Islet of Langerhans (tissue), 1 donor: ENCODE measurements at regions not wholly inside any gene's neighbourhood (a gene's known extent, or its start where the extent isn't known, plus 50 kb on each side); places are given as distances from the start of the nearest gene placed in this dataset.
"Not testable (repeated sequence)": the region's sequence is repeated elsewhere in the genome, so short reads cannot be mapped to it uniquely, and the experiment has no call there.

Source experiments
- FAIRE-seq: peaks from one replicate; lab custom pipeline; 2011; peaks lifted over from hg19 to GRCh38; lab: Jason Lieb, UNC

- no peak for FAIRE-seq
Observed at GRCh38 chr18:64852281-64852680, 703.4 kb upstream of the LINC00305 start.

DNA sequence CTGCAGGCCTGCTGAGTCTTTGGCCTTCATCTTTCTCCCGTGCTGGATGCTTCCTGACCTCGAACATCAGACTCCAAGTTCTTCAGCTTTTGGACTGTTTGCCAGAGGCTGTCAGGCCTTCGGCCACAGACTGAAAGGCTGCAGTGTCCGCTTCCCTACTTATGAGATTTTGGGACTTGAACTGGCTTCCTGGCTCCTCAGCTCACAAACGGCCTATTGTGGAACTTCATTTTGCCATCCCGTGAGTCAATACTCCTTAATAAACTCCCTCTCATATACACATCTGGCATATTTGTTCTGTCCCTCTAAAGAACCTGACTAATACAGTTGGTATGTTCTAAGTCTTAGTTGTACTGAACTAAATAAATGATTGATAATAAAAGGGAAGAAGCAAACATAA is 702.8 kb upstream of the LINC00305 start:
- no peak for FAIRE-seq

GRCh38 chr18:64850791-64851190 is 701.9 kb upstream of the LINC00305 start:
- FAIRE-seq: no peak

GRCh38 chr18:64840911-64841701 is 692.2 kb upstream of the LINC00305 start:
- FAIRE-seq: no peak

DNA sequence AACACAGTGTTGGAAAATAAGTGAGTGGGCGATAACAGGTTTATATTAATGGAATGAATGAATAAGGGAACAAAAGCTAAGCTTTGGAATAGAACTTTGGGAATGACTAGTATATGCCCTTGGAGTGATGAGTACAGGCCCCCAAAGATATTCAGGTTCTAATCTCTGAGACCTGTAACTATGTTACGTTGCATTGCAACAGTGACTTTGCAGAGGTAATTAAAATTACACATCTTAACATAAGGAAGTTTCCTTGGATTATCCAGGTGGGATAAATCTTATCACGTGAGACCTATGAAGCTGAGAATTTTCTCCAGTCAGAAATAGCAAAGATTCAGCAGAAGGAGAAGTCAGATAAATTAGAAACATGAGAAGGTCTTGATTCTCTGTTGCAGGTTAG is 661.5 kb upstream of the LINC00305 start:
- FAIRE-seq: no peak

DNA sequence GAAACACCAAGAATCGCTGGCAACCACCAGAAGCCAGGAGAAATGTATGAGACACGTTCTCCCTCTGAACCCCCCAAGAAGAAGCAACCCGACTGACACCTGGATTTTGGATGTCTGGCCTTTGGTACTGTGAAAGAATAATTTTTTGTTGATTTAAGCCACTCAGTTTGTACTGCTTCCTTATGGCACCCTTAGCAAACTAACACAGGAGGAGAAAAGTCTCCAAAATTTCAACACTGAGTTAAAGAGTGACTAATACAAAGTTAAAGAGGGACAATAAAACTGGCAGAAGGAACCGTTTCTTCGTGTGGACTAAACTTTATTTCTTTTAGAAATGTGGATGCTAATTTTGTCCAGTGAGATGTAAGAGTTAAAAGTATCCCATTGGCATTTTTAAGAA is 660.9 kb upstream of the LINC00305 start:
- no peak for FAIRE-seq

- no peak for FAIRE-seq
Observed at GRCh38 chr18:64807560-64807959, 658.7 kb upstream of the LINC00305 start.

DNA sequence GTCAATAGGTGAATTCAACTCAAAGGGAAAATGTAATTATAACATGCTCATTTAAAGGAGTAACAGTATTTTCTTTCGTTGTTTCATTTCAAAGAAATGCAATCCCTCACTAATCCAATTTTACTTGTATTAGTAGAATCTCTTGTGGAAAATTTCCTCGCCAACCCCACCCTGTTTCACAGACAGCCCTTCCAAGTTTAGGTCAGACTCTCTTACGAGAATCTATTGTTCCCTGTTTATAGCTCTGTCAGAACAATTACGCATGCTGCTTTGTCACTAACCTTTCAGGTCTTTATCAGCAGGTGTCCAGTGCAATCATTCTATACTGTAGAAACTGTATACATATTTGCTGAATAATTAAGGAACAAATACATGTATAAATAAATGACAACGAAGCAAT is 657.8 kb upstream of the LINC00305 start:
- FAIRE-seq: no peak

DNA sequence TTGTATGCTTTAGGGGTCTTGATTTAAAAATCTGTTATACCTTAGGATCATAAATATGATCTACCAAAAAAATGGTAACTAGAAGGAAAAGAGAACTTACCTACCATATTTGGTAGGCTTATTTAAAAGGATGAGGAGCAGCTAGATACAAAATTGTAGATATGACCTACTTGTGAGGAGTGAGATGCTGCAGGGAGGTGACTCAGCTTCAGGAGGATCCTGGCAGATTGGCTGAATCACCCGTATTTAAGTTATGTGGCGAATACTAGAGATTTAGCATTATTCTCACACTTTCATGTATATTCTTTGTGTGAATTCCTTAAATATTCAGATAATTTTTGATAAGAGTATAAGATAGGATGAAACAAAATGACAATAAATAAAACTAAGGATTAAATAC is 657.3 kb upstream of the LINC00305 start:
- no peak for FAIRE-seq

DNA sequence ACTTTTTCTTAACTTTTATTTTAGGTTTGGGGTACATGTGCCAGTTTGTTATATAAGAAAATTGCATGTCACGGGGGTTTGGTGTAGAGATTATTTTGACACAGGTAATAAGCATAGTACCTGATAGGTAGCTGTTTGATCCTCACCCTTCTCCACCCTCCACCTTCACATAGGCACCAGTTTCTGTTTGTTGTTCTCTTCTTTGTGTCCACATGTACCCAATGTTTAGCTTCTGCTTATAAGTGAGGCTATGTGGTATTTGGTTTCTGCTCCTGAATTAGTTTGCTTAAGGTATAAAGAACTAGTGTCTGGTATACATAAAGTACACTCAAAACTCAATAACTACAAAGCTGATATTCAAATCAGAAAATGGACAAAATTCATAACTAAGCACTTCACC is 654.6 kb upstream of the LINC00305 start:
- FAIRE-seq: no peak

GRCh38 chr18:64800151-64800550 is 651.3 kb upstream of the LINC00305 start:
- peak; percentile 47 for FAIRE-seq

- FAIRE-seq: no peak
Observed at GRCh38 chr18:64799376-64799775, 650.5 kb upstream of the LINC00305 start.

- FAIRE-seq: no peak
Observed at GRCh38 chr18:64791236-64791635, 642.3 kb upstream of the LINC00305 start.

- FAIRE-seq: no peak
Observed at GRCh38 chr18:64785686-64786085, 636.8 kb upstream of the LINC00305 start.

DNA sequence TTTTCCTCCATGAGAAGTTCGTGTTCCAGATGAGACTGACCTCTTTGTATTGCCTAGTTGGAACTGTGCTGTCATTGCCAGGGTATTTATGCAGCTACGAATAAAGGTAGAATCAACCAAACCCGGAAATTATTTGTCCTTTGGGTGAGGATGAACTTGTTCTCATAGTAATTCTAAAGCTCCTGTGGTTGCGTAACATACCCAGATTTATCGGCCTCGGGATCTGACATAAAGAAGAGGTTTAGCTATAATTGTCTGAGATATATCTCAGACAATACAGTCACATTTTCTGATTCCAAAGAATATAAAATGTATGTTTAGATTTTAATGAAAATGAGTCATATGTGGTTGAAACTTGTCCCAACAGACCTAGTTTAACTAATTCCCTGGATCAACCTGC is 628.7 kb upstream of the LINC00305 start:
- no peak for FAIRE-seq

DNA sequence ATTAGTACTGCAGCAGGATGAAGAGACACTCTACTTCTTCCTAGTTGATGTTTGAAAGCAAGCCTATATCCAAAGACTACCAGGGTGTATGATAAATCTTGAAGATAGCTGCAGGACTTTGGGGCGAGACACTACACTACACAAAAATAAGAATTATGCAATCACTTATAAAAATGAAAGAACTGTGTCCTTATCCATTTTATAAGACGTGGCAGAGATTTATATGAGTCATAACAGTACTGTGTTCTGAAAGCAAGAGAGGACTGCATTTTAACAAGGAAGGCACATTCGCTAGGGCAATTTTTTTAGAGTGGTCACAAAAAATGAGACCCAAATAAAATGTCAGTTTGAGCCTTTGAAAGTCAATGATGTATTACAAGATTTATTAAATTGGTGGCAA is 617.0 kb upstream of the LINC00305 start:
- FAIRE-seq: no peak

DNA sequence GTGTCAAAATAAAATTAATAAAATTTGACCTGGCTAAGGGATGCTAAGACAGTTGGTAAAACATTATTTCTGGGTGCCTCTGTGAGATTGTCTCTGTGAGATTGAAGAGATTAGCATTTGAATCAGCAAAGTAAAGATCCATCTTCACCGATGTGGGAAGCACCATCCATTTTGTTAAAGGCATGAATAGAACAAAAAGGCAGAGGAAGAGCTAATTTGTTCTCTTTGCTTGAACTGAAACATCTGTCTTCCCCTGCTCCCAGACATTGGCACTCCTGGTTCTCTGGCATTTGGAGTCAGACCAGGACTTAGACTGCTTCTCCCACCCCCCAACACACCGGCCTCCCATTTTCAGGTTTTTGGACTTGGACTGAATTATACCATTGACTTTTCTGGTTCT is 603.8 kb upstream of the LINC00305 start:
- no peak for FAIRE-seq

DNA sequence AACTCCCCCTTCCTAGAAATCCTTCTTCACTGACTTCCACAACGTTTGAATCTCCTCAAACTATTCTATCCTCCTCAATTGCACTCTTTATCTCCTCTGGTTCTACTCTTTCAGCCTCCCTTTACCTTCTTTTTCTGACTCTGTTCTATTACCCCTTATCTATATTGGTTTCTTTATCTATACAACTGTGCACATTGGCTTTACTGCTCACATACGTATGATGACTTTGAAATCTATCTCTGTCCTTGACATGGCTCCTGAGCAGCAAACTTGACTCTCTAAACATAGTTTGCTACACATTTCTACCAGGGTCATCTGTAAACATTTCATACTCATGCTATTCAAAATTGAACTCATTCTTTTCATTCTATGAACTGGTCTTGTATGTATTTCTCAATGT is 601.0 kb upstream of the LINC00305 start:
- FAIRE-seq: no peak

DNA sequence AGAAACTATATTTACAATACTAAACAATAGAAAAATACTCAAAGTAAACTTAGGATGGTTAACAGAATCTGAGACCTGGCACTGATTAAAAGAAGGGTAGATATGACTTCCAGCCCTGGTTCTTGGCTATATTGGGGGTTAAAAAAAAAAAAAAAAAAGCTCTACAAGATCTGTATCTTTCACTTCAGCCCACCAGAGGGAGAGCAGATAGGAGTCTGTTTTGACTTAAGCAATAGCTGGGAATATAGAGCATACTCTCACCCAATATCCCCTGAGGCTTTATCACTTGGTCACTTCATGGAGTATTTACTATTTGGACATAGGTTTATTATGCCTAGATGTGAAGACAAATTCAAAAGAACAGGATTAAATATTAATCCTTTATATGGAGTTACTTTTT is 598.9 kb upstream of the LINC00305 start:
- no peak for FAIRE-seq

- FAIRE-seq: no peak
Observed at GRCh38 chr18:64742898-64743297, 594.0 kb upstream of the LINC00305 start.

GRCh38 chr18:64734063-64734462 is 585.2 kb upstream of the LINC00305 start:
- no peak for FAIRE-seq

DNA sequence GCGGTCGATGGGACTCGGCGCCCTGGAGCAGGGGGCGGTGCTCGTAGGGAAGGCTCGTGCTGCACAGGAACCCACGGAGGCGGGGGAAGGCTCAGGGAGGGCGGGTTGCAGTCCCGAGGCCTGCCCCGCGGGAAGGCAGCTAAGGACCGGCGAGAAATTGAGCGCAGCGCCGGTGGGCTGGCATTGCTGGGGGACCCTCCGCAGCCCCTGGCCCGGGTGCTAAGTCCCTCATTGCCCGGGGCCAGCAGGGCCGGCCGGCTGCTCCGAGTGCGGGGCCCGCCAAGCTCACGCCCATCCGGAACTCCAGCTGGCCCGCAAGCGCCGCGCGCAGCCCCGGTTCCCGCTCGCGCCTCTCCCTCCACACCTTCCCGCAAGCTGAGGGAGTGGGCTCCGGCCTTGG is 576.8 kb upstream of the LINC00305 start:
- not testable (repeated sequence) for FAIRE-seq

DNA sequence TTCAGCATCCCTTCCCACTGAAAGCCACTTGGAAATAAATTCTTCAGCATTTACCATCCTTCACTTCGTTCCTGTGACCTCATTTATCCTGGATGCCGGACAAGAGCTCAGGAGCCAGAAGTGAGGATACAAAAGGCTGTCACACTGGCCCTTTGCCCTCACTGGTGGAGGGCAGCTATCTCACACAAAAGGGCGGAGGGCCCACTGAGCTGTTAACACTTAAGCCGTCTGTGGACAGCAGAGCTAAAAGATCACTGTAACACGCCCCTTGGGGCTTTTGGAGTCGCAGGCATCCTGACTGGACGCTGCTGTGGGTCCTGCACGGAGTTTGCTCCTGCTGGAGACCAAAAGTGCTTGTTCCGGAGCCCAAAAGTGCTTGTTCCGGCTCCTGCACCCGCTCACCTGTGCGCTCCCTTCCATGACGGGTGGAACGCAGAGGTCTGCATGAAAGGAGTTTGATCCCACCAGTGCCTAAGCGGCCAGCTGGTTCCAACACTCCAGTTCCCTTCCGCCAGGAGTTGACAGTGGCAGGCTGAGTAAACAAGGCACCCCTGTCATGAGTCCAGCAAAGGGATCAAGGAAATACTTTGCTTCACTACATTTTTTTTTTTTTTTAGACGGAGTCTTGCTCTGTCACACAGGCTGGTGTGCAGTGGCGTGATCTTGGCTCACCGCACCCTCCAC is 572.0 kb upstream of the LINC00305 start:
- no peak for FAIRE-seq

GRCh38 chr18:64718808-64719207 is 569.9 kb upstream of the LINC00305 start:
- FAIRE-seq: no peak
